HG03039 (cell line): ENCODE measurements at regions not wholly inside any gene's neighbourhood (a gene's known extent, or its start where the extent isn't known, plus 50 kb on each side); places are given as distances from the start of the nearest gene placed in this dataset.
"Not testable (repeated sequence)": the region's sequence is repeated elsewhere in the genome, so short reads cannot be mapped to it uniquely, and the experiment has no call there.

Source experiments
- ATAC-seq: cut with Tn5 transposase; IDR thresholded peaks from one replicate; pipeline ENCODE4 v1.9.1; 2021; ENCODE audit warnings: mild to moderate bottlenecking, moderate library complexity; ENCODE audit not compliant: unreplicated experiment

DNA sequence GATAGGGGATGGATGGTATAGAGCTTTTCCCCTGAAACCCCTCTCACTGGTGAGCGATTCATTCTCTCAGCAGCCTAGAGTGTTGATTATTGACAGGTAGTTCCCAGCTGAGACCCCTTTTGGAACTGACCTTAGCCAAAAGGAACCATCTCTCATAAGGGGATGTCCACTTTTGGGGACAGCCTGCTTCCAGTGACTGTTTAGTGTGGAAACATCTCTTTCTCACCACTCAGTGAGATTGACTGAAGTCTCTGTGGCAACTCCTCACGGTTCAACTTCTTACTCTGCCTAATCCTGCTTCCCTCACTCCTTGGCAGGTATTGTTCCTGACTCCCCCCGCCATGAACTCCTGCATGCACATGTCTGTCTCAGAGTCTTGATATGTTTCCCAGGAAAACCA, 529.2 kb upstream of the ATP2B1 start:
- ATAC-seq, result no peak

DNA sequence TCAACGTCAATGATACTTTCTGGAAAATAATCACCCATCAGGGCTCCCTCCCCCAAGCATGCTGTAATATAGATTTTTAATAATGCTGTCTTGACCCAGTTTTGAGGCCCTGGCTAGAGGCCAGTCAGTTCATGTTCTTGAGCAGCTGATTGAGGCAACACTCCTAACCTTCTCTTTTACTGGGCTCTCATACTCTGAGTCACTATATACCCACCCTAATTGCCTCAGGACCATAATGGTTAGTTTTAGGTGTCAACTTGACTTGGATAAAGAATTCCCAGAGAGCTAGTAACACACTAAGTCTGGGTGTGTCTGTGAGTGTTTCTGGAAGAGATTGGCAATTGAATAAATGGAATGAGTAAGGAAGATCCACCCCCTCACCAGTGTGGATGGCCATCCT, 527.0 kb upstream of the ATP2B1 start:
- ATAC-seq, result no peak

DNA sequence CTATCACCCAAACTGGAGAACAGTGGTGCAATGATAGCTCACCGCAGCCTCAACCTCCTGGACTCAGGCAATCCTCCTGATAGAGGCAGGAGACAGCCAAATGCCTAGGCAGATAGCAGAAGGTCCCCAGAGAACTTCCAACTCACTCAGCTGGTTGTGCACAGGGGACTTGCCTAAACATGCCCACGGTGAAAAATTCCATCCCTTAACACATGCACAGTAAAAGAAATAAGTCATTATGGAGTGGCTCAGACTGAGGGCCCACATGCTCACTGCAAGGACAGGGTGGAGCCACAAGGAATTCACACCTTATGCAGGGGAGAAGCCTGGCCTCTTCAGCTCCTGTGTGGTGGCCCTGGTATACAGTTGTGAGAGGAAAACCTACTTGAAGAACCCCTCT, 525.8 kb upstream of the ATP2B1 start:
- no peak for ATAC-seq

DNA sequence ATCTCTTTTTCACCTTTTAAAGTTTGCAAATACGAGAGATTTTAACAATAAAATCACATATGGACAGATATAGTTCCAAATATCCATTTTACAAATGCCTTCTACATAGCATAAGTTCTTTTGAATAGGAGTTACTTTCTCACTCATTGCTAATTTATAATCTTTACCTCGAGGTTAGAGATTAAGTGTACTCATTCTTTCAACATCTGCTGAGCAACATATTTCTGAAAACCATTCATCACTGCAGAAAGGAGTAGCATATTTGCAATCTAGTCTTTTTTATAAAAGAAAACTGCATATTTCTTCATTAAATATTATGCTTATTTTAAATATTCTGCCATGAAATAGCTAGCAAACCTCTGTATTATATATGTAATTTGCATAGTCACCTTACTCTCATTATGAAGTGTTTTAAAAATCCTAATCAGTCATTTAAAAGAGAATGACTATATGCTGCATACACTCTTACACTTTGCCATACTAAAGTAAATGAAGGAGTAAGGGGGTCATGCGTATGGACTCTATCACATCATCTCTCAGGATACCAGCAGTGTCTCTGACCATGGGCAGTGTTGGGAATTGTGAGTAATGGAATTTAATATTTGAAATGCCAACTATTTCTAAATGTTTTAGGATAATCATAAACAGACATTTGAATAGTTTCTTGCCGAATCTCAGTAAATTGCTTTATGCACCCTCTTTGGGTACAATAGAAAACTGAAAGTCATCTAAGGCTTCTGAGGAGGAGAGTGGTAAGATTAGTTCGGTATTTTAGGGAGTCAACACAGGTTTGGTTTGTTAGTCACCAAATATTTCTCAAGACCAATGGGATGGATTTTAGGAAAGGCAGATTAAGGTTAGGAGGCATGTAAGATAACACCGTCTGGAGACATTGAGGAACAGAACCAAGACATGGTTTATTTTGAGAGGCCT, 524.8 kb upstream of the ATP2B1 start:
- ATAC-seq, result no peak

DNA sequence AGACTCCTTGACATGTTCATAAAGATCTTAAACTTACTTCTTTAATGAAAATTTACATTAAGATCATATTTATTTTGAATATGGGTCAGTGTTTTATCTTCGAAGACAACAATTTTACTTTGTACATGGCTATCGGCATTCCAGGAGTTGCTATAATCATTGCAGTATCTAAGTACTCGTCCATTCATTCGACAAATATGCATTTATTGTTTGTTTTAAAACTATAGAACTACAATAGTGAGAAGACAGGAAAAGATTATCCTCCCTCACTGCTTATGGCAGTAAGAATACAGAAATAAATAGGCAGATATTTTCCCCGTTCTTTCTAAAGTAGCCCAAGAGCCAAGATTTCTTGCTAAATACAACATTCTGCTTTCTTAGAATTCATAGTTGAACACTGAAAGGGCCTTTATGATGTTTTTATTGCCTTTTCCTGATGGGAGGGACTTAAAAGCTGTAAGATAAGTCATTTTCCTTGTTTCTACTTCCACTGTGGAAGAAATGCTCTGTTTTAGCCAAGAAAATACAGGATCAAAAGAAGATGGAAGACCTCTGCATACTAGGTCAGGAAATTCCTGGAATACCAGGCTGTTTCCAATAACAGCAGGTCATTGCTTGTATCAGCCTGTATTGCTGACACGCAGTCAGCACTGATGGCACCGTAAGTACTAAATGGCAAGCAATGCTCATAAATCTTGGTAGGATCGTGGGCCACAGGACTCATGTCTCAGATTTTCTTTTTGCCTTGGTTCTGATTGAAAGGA, 521.0 kb upstream of the ATP2B1 start:
- no peak for ATAC-seq

DNA sequence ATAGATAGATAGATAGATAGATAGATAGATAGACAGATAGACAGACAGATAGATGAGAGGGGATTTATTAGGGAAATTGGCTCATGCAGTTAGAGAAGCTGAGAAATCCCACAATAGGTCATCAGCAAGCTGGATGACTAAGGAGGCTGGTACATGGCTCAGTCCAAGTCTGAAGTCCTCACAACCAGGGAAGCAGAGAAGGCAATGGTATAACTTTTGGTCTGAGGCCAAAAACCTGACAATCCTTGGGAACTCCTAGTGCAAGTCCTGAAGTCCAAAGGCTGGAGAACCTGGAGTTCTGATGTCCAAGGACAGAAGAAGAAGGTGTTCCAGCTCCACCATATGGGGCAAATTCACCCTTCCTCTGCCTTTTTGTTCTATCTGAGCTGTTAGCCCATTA, 517.6 kb upstream of the ATP2B1 start:
- no peak for ATAC-seq

DNA sequence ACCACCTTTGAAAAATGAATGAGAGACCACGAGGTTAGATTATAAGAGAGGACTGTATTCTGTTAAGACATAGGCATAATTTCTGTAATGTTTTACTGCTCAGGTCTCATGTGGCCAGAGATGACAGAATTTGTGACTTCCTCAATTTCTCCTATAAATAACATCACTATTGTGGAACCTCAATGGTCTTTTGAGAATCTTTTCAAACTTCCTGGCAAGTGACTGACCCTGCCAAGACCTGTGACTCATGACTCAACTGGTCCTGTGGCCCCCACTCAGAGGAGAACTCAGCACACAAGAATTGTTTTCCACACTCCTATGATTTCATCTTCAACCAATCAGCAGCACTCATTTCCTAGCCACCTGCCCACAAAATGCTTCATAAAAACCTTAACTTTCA, 508.2 kb upstream of the ATP2B1 start:
- ATAC-seq, result no peak

DNA sequence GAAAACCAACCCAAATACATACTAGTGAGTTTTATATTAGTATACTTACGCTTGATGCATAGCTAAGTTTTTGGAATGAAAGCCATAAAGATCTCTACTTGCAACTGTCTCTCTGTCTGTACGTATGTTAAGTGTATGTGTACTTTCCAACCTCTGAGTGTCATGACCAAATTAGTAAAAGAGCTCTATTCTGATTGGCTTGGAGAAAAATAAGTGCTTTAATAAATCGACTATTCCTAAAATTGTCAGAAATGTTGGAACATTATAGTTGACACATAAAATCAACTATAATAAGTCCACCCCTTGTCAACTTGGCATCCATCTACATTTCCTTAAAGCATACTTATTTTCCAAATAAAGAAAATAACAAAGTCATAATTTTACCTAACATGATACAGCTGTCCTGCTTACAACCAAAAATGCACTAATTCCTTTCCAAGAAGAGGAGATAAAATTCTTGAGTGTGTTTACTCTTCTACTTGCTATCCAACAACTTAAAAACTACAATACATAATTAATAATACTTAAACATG, 507.4 kb upstream of the ATP2B1 start:
- ATAC-seq, result no peak

DNA sequence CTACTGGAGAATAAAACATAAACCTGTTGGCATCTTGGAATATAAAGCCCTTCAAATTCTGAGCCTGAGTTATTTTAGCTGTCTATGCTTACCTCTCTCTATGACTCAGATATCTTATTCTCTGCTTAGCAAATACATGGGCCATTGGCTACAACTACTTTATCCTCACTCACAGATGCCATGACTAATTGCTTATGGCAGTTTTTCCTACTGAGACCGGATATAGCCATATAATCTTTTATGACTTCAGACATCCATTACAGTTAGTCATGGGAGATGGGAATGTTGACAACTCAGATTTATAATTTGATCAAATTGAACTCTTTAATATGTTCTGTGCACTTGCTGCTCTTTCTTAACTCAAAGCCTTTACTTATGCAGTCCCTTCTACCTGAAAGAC, 502.4 kb upstream of the ATP2B1 start:
- ATAC-seq, result no peak

DNA sequence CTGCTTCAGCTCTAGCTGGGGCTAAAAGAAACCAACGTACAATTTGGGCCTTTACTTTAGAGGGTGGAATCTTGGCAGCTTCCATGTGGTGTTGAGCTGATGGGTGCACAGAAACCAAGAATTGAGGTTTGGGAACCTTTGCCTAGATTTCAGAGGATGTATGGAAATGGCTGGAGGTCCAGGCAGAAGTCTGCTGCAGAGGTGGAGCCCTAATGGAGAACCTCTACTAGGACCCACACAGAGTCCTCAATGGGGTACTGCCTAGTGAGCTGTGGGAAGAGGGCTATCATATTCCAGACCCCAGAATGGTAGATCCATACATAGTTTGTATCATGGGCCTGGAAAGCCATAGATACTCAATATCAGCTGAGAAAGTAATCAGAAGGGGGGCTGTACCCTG, 500.4 kb upstream of the ATP2B1 start:
- no peak for ATAC-seq

DNA sequence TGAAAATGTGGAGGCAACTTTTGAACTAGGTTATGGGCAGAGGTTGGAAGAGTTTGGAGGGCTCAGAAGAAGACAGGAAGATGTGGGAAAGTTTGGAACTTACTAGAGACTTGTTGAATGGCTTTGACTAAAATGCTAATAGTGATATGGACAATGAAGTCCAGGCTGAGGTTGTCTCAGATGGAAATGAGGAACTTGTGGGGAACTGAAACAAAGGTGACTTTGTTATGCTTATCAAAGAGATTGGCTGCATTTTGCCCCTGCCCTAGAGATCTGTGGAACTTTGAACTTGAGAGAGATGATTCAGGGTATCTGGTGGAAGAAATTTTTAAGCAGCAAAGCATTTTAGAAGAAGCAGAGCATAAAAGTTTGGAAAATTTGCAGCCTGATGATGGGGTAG, 499.7 kb upstream of the ATP2B1 start:
- not testable (repeated sequence) for ATAC-seq

DNA sequence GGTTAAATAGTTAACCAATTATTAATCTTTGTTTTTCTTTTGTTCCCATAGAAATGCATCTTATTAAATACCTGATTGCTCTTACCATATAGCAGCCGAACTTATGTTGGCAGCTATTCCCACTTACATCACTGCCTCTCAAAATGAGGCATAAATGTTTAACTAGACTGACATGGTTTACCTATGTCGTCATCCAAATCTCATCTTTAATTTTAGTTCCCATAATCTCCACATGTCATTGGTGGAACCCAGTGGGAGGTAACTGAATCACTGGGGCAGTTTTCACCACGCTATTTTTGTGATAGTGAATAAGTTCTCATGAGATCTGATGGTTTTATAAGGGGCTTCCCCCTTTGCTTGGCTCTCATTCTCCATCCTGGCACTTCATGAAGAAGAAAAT, 499.2 kb upstream of the ATP2B1 start:
- no peak for ATAC-seq

DNA sequence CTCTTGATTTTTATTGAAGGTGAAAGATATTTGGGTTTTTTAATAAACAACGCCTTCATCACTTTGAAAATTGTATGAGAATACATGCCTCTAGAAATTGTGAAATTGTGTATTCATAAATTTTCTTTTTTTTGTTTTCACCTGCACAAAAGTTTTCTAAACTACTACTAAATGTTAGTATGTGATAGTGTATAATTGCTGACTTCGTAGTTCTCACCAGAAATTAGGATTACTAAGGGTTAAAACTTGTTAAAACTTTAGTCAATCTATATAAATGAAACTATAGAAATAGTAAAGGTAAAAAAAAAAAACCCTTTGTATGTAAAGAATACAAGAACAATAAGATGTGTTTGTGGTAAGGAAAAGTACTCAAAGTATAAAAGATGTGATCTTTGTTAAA, 496.5 kb upstream of the ATP2B1 start:
- ATAC-seq, result no peak

DNA sequence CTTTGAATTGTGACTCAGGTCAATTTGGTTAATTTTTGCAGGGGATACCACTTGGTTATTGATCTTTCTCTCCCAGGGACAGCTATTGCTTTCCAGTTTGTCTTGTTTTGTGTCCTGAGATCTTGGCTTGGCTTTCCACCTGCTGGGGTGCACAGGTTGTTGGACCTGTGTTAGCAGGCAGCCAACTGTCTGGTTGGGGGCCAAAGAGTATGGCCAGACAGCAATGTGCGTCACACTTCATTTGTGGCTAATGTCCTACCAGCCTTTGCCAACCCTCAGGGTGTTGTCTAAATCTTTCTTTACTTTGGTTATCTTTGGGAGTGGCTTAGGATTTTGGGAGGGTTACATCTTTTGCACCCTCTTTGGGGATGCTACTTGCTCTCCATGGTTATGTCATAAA, 494.9 kb upstream of the ATP2B1 start:
- no peak for ATAC-seq

DNA sequence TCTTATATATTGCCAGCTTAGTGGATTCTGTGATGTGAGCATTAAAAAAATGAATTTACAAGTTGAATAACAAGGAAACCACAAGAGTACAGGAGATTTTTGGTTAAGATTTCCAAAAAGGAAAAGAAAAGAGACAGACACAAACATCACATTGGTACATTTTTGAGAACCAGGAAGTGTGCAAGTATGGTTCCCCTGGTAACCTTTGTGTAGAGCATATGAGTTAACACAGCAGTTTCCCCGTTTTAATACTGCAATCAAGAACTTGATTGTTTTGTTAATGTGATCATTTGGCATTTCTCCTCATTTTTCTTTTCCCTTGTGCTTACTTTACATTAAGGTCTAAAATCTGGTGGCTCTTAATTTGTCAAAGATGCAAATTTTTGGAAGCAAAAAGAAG, 490.4 kb upstream of the ATP2B1 start:
- ATAC-seq, result no peak

DNA sequence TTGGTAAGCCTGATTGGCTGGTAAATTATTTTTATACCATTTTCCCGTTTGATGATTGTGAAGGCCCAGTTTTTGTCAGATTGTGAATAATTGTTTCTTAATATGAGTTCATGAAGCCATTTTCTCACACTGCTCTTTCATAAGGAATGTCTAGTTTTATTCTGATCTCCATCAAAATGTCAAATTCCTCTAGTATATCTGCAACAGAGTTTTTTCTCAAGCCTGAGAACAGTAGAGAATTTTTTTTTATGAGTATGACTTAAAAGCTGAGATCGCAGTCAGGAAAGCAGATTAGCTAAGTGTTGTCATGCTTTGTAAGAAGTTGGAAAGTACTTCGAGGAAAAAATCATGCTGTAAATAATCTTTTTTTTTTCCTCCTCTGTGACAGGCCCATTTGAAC, 484.9 kb upstream of the ATP2B1 start:
- no peak for ATAC-seq

DNA sequence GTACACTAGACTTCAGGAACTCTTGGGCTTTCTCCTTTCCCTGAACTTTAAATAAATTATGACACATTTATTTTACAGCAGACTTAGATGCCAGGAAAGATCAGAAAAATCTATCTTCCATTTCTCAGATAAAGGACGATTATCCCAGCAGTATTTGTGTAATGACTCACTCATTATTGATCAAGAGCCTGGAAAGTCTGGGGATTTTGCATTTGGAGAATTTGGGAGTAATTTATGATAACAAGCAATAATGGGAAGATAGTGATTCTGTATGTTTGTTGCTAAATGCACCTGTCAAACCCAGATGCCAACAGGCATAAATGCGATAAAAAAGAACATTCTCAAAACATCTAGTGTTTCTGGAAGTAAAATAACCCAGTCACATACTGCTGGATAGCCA, 480.2 kb upstream of the ATP2B1 start:
- no peak for ATAC-seq

DNA sequence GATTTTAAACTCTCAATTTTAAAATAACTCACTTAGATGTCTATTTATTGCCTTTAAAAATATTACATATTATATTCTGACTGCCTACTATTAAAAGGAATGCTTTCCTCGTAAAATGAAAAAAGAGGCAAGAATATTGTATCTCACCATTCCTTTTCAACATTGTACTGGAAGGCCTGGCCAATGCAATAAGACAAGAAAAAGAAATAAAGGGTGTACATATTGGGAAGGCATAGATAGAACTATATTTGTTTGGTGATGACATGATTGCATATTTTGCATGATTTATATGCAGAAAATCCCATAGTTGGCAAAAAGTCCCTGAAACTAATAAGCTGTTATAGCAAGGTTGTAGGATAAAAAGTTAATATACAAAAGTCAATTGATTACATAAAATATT, 474.6 kb upstream of the ATP2B1 start:
- ATAC-seq, result no peak

DNA sequence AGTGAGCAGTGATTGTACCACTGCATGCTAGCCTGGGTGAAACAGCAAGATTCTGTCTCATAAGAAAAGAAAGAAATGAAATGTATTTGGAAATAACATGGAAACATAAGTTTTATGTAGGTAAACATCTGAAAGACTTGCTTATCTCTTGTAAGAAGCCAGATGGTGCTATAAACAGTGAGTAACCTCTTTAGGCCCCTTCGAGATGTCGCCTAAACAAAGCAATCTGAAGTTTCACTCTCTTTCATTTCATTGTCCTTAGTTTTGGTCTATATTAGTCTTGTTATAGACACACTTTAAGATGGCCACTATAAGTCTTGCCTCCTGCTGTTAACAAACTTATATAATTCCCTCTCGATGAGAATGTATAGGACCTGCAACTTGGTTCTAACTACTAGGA, 472.6 kb upstream of the ATP2B1 start:
- no peak for ATAC-seq

DNA sequence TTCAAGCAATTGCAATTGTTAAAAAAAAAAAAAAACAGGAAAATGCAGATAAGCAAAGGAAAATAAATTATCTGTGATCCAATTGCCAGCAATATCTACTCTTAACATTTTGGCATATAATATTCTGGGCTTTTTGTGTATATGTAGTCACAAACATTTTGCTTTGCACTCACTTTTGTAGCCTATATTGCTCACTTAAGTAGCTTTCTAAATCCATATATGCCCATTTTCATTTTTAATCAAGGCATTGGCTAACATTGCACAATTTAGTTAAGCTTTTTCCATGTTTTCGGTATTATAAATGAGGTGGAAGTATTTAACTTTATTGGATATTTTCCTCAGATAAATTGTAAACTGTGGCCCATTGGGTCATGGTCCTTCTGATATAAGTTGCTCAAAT, 466.3 kb upstream of the ATP2B1 start:
- ATAC-seq, result no peak

DNA sequence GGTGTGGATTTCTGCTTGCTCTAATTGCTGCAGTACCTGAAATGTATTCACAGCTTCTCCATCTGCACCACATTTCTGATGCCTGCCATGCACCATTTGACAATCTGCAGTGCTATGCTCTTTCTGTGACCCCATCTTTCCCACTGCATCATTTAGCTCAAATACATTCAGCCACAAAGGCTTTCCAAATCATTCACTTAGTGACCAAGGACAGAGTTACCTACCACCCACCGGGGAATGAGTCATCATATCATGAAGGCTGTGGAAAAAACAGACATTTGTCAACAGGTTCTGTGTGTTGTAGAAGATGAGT, 465.5 kb upstream of the ATP2B1 start:
- ATAC-seq, result peak; percentile 81

DNA sequence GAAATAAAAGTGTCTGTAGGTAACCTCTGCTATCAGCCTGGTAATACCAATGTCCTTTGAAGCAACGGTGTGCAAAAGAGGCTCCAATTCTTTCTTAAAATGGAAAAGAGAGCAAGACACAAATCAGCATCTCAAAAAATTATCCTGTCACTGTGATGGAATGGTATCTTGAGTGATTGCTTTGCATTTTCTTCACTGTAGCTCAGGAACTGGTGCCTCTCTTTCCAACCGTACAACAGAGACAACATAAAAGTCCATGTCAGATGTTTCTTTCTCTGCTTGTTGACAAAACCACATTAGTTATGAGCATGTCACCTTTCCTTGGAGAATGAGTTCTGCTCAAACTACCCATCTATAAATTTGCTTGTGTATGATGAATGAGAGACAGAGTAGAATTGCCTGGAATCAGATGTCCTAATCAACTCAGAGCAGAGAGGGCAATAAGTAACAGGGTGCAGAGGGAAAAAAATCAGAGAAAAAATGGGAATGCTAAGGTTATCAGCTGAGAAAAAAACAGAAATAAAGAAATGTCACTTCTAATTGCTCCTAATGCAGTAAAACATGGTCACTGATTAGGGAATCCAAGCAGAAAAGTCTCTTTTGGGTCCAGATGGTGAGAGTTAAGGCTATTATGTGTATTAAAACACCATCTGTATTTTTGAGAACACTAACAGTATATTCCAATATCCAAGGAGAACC, 465.0 kb upstream of the ATP2B1 start:
- ATAC-seq, result no peak
